Upper lobe of right lung (tissue), 1 donor: ENCODE measurements at regions not wholly inside any gene's neighbourhood (a gene's known extent, or its start where the extent isn't known, plus 50 kb on each side); places are given as distances from the start of the nearest gene placed in this dataset.
"Not testable (repeated sequence)": the region's sequence is repeated elsewhere in the genome, so short reads cannot be mapped to it uniquely, and the experiment has no call there.

Source experiments
- ATAC-seq: fragments of 200-7000 bp; cut with Tn5 transposase; one replicate; pipeline ENCODE4 v1.9.1; 2020; ENCODE audit warnings: mild to moderate bottlenecking, moderate library complexity
- DNase-seq: peaks from one replicate; pipeline ENCODE4 v3.0.0-alpha.2; 2020
- H3K27ac ChIP-seq: fragments of 200-600 bp; one replicate; pipeline ENCODE4 v1.8.0; 2022
- H3K27me3 ChIP-seq: fragments of 200-600 bp; one replicate; pipeline ENCODE4 v1.8.0; 2022; ENCODE audit warnings: mild to moderate bottlenecking
- H3K36me3 ChIP-seq: fragments of 200-600 bp; one replicate; pipeline ENCODE4 v1.8.0; 2022
- H3K4me1 ChIP-seq: fragments of 200-600 bp; one replicate; pipeline ENCODE4 v1.8.0; 2022
- H3K4me3 ChIP-seq: fragments of 200-600 bp; one replicate; pipeline ENCODE4 v1.8.0; 2022; ENCODE audit warnings: mild to moderate bottlenecking
- H3K9me3 ChIP-seq: fragments of 200-600 bp; one replicate; pipeline ENCODE4 v1.8.0; 2022
- CTCF ChIP-seq: fragments of 200-600 bp; IDR thresholded peaks from one replicate; pipeline ENCODE4 v1.8.0; 2022; ENCODE audit warnings: antibody characterized with exemption
- intact Hi-C: fragments of 100-400 bp; cut with DNase I; formaldehyde crosslinking; loops from one replicate; pipeline ENCODE4 v1.11.0; 2022
- donor health status: DM: no; HTN: yes; CAD: no; lungs with severe emphysema.

DNA sequence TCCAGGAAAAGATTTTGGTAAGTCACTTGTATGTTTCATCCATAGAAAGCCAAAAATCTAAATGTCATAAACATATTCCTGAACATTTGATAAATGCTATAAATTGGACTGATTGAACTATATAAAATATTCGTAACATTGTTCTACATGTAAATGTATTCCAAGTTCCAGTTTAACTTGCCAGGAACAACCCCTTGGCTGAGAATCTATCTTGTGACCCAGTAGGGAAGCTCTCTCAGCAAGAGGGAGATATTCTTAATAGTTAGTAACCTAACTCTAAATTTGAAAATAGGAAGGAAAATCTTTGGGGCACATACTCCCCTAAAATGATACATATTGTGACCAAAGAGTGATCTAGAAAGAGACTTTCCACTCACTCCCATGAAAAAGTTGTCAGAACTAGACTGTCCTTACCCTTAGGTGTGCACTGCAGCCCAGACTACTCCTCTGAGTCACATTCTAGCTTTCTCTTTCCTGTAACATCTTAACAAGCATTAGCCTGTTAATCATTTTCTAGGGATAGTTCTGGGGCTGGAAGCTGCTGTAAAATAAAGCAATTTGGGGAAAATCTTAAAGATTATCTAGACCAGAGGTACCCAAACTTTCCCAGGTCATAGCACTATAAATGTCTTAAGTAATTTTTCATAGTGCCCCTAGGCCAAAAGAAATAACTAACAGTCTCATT lies 73.7 kb upstream of the SKAP2 start:
- Histone ChIP-seq H3K27me3 (no peaks in the 10 kb centered on the region), H3K27ac (no peak overlapping the region), H3K4me1 (no peaks in the 10 kb centered on the region), H3K4me3 (no peak overlapping the region), H3K9me3 (no peaks in the 10 kb centered on the region), H3K36me3 (no peaks in the 10 kb centered on the region)
- no peak for ATAC-seq
- no peak for TF ChIP-seq CTCF
- intact Hi-C loops, result no loop called here
- DNase-seq, result no peak

GRCh38 chr7:26937306-26937705 lies 72.9 kb upstream of the SKAP2 start:
- no peak for DNase-seq
- Histone ChIP-seq H3K36me3 (no peaks in the 10 kb centered on the region), H3K27me3 (no peaks in the 10 kb centered on the region), H3K4me1 (no peaks in the 10 kb centered on the region), H3K9me3 (no peaks in the 10 kb centered on the region), H3K4me3 (no peak overlapping the region), H3K27ac (no peak overlapping the region)
- intact Hi-C loops, result no loop called here
- no peak for TF ChIP-seq CTCF
- no peak for ATAC-seq

GRCh38 chr7:26932616-26933015 lies 68.2 kb upstream of the SKAP2 start:
- H3K27ac ChIP-seq, H3K4me1 ChIP-seq, intact Hi-C loops, H3K27me3 ChIP-seq, DNase-seq, H3K9me3 ChIP-seq, ATAC-seq, H3K36me3 ChIP-seq, H3K4me3 ChIP-seq: not testable (repeated sequence)

GRCh38 chr7:26930845-26931244 lies 66.5 kb upstream of the SKAP2 start:
- TF ChIP-seq CTCF, result no peak
- no peaks in the 10 kb centered on the region for H3K36me3 ChIP-seq
- ATAC-seq, result no peak
- no peak overlapping the region for H3K4me3 ChIP-seq
- no peaks in the 10 kb centered on the region for H3K4me1 ChIP-seq
- H3K27me3 ChIP-seq, result no peaks in the 10 kb centered on the region
- intact Hi-C loops, result no loop called here
- H3K27ac ChIP-seq, result no peak overlapping the region
- no peaks in the 10 kb centered on the region for H3K9me3 ChIP-seq
- no peak for DNase-seq

DNA sequence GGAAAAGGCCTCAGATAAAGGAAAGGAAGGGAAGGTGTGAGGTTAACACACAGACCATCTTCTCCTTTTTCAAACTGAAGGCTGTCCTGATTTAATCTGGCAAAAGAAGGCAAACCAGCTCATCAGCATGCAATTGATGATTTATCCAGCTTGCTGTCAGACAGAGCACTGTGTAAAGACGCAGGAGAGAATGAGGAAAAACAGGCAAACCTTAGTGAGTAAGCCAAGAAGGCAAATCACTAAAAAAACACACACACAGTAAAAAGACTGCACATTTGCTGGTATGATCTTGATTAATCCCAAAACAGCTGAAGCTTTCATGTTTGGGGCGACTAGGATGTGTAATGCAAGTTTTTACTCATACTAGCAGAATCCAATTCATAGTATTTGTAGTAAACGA lies 65.8 kb upstream of the SKAP2 start:
- H3K36me3 ChIP-seq, result no peaks in the 10 kb centered on the region
- no peak for TF ChIP-seq CTCF
- H3K4me1 ChIP-seq, result no peaks in the 10 kb centered on the region
- no peak overlapping the region for H3K4me3 ChIP-seq
- no peak overlapping the region for H3K27ac ChIP-seq
- ATAC-seq (no peak), DNase-seq (no peak)
- intact Hi-C loops, result no loop called here
- no peaks in the 10 kb centered on the region for H3K9me3 ChIP-seq
- H3K27me3 ChIP-seq, result no peaks in the 10 kb centered on the region

- ATAC-seq (no peak), DNase-seq (no peak)
- H3K27ac ChIP-seq, result no peak overlapping the region
- no peaks in the 10 kb centered on the region for H3K27me3 ChIP-seq
- no peak overlapping the region for H3K4me3 ChIP-seq
- H3K9me3 ChIP-seq, result no peaks in the 10 kb centered on the region
- H3K4me1 ChIP-seq, result no peaks in the 10 kb centered on the region
- TF ChIP-seq CTCF, result no peak
- intact Hi-C loops, result no loop called here
- no peaks in the 10 kb centered on the region for H3K36me3 ChIP-seq
Observed at GRCh38 chr7:26928703-26929347, 64.4 kb upstream of the SKAP2 start.
